A673 (cell line): ENCODE measurements at regions not wholly inside any gene's neighbourhood (a gene's known extent, or its start where the extent isn't known, plus 50 kb on each side); places are given as distances from the start of the nearest gene placed in this dataset.

Source experiments
- CTCF ChIP-seq: fragments of 300-800, 200-600 bp; sonication (generic); conservative IDR thresholded peaks from 2 replicates; pipeline ENCODE4 v1.5.1; 2017; ENCODE audit warnings: low read depth, mild to moderate bottlenecking, antibody characterized with exemption, low read length, moderate library complexity, mixed read lengths
- EZH2 ChIP-seq: fragments of 200-600 bp; sonication (generic); IDR thresholded peaks from 2 replicates; pipeline ENCODE4 v1.6.1; 2017; ENCODE audit warnings: borderline replicate concordance, low read depth, mild to moderate bottlenecking, mixed read lengths, antibody characterized with exemption, low read length; ENCODE audit not compliant: poor library complexity, severe bottlenecking

GRCh38 chr9:80177949-80178480, 606.2 kb downstream of the TLE4 start:
- TF ChIP-seq CTCF = no peak
- no peak for TF ChIP-seq EZH2
